NCI-H1417 (cell line): ENCODE measurements at regions not wholly inside any gene's neighbourhood (a gene's known extent, or its start where the extent isn't known, plus 50 kb on each side); places are given as distances from the start of the nearest gene placed in this dataset.
A peak's percentile ranks its signal among the peaks of the same experiment; 100 is the strongest.

Experiments used
- DNase-seq, 3 experiments: peaks; one replicate each; lab custom pipeline; 2025; lab: John Stamatoyannopoulos, UW

GRCh38 chr3:161555320-161555719, 58.7 kb downstream of the OTOL1 start:
- DNase-seq: no peak

- DNase-seq: no peak
These were observed 59.9 kb downstream of the OTOL1 start for GRCh38 chr3:161556533-161556932.

GRCh38 chr3:161556941-161557340, 60.3 kb downstream of the OTOL1 start:
- DNase-seq: no peak

DNA sequence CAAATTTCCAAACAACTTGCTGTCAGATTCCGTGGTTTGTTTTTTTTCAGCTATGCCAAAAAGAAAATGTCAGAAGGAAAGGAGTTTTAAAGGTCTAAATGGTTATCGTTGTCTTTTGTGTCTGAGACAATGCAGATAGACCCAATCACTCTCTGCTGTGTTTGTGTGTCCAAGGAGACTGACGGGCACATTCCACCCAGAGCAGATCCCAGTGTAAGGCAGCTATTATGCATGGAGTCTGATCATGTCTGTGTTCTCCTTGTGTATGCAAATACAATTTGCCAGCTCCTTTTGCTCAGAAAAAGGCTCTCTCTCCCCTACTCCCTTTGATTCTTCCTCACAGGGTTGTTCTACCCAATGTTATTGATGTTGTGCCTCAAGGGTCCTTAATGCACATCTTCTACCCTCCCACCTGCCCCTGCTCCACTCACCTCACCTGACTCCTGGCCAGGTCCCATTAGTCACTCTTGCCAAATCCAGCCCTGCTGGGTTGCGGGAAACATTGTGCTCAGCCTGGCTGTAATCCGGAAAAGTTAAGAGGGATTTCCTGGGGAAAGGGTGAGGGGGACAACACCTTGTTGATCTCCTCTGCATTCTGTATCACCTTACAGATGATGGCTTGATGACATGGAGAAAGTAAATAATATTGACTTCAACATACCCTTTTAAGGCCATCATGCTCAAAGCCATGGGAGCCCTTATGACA, 61.0 kb downstream of the OTOL1 start:
- DNase-seq: no peak

- no peak for DNase-seq
These were observed 61.6 kb downstream of the OTOL1 start for GRCh38 chr3:161558236-161558635.

GRCh38 chr3:161559177-161559998, 62.8 kb downstream of the OTOL1 start:
- DNase-seq: peak; percentile 46 to 85 (median 48)

GRCh38 chr3:161560008-161560637, 63.5 kb downstream of the OTOL1 start:
- peak; percentile 59 to 88 (median 60) for DNase-seq

GRCh38 chr3:161567577-161568361, 71.2 kb downstream of the OTOL1 start:
- no peak for DNase-seq

DNA sequence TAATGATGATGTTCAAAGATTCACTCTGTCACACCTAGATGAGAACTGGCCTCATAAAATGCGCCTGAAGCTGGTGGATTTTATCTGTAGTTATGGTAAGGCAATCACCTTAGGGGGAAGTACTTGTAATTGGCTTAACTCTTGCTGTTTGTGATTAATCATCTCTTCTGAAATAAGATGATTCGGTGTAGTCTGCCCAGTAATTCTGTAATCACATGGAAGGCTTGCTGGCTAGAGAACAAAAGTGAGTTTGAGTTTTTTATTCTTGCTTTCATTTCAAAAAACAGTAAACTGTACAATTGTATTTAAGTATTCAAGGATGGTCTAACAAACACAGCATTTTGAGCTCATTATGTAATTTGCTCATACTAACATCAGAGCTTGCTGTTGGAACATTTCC, 72.1 kb downstream of the OTOL1 start:
- DNase-seq: no peak

GRCh38 chr3:161571951-161572350, 75.3 kb downstream of the OTOL1 start:
- DNase-seq: no peak

- DNase-seq: no peak
These were observed 76.5 kb downstream of the OTOL1 start for GRCh38 chr3:161573136-161573535.

DNA sequence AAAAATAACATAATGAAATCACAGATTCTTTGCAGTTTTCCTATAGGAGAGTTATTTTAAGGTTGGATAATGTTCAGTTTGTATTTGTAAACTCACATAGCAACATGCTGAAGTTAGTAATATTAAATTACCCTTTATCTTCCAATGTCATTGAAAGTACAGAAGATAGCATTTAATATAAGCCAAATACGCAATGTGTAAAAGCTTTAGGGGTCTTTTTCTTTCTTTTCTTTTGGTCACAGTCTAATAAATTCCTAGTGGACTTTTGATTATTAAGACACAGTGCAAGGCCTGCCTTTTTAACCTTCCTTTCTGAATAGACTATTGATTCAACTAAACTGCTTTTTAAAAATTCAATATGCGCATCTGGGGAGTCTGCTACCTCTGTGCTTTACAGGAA, 79.3 kb downstream of the OTOL1 start:
- no peak for DNase-seq

- no peak for DNase-seq
These were observed 79.7 kb downstream of the OTOL1 start for GRCh38 chr3:161576311-161576710.

DNA sequence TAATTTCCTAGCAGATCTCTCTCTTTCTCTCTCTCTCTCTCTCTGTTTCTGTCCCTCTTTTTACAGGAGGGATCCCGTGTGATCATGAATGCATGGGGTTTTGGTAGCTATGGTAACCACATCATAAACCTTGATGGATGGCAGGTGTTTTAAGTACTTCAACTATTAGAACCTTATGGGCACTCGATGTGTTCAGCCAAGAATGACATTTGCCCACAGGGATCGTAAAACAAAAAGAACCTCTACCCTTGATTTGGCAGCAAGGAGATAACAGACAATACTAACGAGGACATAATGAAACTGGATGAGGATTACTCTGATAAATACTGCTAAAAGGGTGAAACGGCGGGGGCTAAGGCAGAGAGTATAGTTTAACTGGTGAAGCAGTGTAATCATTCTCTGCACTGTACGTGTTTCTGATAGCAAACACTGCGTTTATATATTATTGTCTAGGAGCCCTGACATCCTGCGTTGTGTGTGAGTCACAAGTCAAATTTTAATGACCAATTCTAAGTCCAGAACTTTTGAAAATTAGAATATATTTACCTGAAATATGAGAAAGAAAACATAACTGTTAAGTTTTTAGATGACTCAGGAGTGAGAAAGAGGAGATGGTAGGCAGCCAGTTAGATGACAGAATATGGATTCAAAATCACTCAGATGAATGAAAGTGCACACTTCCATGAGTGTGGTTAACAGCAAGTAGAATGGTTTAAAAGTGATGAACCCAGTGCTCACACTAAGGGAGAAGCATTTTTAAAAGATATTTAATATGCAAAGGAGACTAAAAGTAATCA, 80.3 kb downstream of the OTOL1 start:
- DNase-seq: peak; percentile 87 to 99 (median 95)

DNA sequence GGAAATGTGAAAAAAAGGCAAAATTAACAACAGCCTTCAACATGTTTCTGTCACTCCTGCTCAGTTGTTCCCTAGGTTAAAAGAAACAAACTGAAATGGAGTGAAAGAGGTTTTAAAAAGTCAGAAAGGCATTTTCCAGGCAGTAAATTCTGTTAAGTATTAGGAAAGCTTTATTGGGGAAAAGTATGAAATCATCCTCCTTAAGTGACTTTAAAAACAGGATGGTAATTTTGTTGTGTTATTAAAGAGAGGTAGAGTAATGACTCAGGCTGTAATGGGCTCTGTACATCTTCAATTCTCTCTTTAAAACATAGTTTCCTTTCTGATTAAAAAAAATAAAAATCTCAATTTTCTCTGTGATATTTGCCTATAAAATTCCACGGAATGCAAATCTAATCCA, 81.1 kb downstream of the OTOL1 start:
- no peak for DNase-seq

DNA sequence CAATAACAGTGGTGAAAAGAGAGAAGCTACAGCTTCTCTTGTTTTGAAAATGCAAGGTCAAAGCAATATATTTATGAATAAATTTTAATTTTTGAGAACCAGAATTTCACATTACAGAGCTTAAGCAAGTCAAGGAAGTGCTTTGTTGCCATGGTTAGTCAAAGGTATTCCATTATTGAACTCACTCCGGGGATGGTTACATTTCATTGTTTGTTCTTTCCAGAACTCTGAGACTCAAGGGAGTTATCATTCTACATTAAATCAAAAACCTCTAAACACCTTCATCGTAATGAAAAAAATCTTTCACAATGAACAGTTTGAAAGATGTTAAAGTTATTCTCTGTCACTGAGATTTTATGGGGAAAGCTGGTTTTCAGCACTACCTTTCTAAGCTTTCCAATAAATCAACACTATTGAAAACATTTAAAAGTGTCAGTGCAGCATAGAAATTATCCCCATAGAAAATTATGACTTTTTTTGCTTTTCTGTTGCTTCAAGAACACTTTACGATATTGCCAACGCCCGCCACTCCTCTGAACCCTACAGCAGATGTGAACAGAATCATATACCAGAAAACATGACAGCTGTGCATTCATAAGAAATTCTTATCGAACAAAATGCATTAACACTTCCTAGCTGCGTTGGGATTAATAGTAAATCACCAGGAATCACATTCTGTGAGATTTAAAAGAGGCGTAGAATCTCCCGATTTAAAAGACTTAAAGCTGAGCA, 83.0 kb downstream of the OTOL1 start:
- peak in 1 of 3 experiments; percentile 7 for DNase-seq

GRCh38 chr3:161585922-161586321, 89.3 kb downstream of the OTOL1 start:
- no peak for DNase-seq

DNA sequence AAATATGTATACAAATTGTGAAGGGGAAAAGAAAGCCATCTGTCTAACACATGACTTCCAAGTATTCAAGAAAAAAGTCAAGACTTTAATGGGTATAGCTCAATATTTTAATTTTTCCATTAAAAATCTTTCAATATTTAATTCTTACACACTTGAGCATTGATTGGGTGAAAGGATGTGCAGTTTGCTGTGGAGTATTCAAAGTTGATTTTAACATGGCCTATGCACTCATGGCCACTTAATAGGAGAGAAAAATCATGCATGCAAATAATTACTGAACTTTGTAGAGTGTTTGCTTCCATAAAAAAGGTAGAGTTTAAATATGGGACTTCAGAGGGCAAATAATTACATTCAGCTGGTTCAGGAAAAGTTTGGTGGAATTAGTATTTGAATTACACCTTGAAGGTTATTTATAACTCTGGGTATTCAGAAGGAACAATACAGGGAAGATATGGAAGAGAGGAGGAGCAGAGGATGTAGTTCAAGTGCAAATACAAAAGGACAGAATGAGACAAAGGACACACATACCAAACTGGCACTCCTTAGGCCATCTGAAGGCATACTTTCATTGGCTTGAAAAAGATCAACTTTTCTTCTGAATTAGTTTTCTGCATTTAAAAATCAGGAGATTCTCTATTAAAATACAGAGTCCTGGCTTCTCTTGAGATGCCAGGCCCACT, 90.1 kb downstream of the OTOL1 start:
- no peak for DNase-seq

DNA sequence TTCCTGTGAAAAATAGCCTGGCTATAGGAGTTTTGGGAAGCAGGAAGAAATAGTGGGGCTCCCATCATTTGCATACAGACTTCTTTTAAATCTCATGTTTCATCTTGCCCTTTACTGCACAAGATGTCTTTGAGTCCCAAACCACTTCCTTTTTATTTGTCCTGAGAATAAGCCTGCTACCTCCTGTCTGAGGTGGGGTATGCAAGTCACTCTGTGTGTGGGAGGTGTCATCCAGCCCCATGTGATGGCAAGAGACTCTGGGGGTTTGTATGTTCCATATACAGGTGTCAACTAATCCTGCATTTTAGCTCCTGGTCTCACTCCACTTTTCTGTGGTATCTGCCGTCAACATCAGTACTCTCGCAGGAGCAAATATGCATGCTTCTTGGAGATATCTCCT, 102.0 kb downstream of the OTOL1 start:
- DNase-seq: no peak

DNA sequence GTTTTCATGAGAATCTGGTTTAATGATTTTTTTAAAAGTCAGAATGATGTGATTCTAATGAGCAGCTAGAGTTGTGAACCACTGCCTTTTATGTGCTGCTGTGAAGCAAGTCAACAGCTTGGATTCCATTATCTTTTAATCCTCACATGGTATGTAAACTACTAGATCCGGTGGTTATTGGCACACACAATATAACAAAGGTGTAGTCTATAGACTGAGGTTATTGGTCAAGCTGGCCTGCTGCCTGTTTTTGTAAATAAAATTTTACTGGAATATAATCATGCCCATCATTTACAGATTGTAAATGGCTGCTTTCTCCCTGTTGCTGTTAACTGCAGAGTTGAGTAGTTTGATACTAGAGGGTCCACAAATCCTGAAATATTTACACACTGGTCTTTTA, 103.1 kb downstream of the OTOL1 start:
- no peak for DNase-seq
